ENCODE measurements at regions not wholly inside any gene's neighbourhood (a gene's known extent, or its start where the extent isn't known, plus 50 kb on each side); places are given as distances from the start of the nearest gene placed in this dataset.

- TF ChIP-seq EZH2 (IDR thresholded peaks at IDR 0.05; ENCODE audit: insufficient read depth, poor library complexity, severe bottlenecking) (no peak), EZH2phosphoT487 (IDR thresholded peaks at IDR 0.05; ENCODE audit: insufficient read depth, low read depth) (no peak)
These were observed 384.8 kb downstream of the GALR1 start for GRCh38 chr18:77634494-77634893.
